ENCODE measurements at regions not wholly inside any gene's neighbourhood (a gene's known extent, or its start where the extent isn't known, plus 50 kb on each side); places are given as distances from the start of the nearest gene placed in this dataset.

DNA sequence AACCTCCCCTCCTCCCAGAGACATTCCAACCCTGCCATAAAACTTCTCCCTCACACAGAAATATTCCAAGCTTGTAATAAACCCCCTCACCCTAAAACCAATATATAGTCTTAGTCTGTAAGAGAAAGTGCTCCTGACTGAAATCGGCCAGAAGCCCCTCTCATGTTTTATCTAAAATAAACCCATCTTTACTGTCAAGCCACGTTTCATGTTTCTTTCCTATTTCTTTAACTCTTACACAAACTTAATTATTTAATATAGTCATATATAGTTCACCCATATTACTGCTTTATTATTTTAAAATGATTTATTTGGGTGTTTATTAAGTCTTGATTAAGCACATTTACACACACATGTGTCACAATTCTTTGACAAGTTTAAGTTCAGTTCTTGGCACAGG, 191.3 kb upstream of the AADAT start:
- no peaks in the 10 kb centered on the region for H3K27me3 ChIP-seq (ENCODE audit: insufficient read depth)
- no peaks in the 10 kb centered on the region for H3K79me2 ChIP-seq (replicated peaks; ENCODE audit: insufficient read depth)
- no peaks in the 10 kb centered on the region for H3F3A ChIP-seq (replicated peaks; ENCODE audit: low read depth)
- 0 out of 2 replicates have a peak, but pooled peaks cover 2% of the 10 kb centered on the region for H3K9me2 ChIP-seq (ENCODE audit: insufficient read depth)
- TF ChIP-seq STAT1 (IDR thresholded peaks at IDR 0.05; ENCODE audit: unreplicated experiment): no peak
- TF ChIP-seq, protein P1, sequence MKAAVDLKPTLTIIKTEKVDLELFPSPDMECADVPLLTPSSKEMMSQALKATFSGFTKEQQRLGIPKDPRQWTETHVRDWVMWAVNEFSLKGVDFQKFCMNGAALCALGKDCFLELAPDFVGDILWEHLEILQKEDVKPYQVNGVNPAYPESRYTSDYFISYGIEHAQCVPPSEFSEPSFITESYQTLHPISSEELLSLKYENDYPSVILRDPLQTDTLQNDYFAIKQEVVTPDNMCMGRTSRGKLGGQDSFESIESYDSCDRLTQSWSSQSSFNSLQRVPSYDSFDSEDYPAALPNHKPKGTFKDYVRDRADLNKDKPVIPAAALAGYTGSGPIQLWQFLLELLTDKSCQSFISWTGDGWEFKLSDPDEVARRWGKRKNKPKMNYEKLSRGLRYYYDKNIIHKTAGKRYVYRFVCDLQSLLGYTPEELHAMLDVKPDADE (IDR thresholded peaks at IDR 0.05): no peak
- TF ChIP-seq, protein P2, sequence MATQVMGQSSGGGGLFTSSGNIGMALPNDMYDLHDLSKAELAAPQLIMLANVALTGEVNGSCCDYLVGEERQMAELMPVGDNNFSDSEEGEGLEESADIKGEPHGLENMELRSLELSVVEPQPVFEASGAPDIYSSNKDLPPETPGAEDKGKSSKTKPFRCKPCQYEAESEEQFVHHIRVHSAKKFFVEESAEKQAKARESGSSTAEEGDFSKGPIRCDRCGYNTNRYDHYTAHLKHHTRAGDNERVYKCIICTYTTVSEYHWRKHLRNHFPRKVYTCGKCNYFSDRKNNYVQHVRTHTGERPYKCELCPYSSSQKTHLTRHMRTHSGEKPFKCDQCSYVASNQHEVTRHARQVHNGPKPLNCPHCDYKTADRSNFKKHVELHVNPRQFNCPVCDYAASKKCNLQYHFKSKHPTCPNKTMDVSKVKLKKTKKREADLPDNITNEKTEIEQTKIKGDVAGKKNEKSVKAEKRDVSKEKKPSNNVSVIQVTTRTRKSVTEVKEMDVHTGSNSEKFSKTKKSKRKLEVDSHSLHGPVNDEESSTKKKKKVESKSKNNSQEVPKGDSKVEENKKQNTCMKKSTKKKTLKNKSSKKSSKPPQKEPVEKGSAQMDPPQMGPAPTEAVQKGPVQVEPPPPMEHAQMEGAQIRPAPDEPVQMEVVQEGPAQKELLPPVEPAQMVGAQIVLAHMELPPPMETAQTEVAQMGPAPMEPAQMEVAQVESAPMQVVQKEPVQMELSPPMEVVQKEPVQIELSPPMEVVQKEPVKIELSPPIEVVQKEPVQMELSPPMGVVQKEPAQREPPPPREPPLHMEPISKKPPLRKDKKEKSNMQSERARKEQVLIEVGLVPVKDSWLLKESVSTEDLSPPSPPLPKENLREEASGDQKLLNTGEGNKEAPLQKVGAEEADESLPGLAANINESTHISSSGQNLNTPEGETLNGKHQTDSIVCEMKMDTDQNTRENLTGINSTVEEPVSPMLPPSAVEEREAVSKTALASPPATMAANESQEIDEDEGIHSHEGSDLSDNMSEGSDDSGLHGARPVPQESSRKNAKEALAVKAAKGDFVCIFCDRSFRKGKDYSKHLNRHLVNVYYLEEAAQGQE (IDR thresholded peaks at IDR 0.05; ENCODE audit: unreplicated experiment): no peak
- TF ChIP-seq EZH2phosphoT487 (IDR thresholded peaks at IDR 0.05; ENCODE audit: unreplicated experiment): no peak
- TF ChIP-seq, protein P3, sequence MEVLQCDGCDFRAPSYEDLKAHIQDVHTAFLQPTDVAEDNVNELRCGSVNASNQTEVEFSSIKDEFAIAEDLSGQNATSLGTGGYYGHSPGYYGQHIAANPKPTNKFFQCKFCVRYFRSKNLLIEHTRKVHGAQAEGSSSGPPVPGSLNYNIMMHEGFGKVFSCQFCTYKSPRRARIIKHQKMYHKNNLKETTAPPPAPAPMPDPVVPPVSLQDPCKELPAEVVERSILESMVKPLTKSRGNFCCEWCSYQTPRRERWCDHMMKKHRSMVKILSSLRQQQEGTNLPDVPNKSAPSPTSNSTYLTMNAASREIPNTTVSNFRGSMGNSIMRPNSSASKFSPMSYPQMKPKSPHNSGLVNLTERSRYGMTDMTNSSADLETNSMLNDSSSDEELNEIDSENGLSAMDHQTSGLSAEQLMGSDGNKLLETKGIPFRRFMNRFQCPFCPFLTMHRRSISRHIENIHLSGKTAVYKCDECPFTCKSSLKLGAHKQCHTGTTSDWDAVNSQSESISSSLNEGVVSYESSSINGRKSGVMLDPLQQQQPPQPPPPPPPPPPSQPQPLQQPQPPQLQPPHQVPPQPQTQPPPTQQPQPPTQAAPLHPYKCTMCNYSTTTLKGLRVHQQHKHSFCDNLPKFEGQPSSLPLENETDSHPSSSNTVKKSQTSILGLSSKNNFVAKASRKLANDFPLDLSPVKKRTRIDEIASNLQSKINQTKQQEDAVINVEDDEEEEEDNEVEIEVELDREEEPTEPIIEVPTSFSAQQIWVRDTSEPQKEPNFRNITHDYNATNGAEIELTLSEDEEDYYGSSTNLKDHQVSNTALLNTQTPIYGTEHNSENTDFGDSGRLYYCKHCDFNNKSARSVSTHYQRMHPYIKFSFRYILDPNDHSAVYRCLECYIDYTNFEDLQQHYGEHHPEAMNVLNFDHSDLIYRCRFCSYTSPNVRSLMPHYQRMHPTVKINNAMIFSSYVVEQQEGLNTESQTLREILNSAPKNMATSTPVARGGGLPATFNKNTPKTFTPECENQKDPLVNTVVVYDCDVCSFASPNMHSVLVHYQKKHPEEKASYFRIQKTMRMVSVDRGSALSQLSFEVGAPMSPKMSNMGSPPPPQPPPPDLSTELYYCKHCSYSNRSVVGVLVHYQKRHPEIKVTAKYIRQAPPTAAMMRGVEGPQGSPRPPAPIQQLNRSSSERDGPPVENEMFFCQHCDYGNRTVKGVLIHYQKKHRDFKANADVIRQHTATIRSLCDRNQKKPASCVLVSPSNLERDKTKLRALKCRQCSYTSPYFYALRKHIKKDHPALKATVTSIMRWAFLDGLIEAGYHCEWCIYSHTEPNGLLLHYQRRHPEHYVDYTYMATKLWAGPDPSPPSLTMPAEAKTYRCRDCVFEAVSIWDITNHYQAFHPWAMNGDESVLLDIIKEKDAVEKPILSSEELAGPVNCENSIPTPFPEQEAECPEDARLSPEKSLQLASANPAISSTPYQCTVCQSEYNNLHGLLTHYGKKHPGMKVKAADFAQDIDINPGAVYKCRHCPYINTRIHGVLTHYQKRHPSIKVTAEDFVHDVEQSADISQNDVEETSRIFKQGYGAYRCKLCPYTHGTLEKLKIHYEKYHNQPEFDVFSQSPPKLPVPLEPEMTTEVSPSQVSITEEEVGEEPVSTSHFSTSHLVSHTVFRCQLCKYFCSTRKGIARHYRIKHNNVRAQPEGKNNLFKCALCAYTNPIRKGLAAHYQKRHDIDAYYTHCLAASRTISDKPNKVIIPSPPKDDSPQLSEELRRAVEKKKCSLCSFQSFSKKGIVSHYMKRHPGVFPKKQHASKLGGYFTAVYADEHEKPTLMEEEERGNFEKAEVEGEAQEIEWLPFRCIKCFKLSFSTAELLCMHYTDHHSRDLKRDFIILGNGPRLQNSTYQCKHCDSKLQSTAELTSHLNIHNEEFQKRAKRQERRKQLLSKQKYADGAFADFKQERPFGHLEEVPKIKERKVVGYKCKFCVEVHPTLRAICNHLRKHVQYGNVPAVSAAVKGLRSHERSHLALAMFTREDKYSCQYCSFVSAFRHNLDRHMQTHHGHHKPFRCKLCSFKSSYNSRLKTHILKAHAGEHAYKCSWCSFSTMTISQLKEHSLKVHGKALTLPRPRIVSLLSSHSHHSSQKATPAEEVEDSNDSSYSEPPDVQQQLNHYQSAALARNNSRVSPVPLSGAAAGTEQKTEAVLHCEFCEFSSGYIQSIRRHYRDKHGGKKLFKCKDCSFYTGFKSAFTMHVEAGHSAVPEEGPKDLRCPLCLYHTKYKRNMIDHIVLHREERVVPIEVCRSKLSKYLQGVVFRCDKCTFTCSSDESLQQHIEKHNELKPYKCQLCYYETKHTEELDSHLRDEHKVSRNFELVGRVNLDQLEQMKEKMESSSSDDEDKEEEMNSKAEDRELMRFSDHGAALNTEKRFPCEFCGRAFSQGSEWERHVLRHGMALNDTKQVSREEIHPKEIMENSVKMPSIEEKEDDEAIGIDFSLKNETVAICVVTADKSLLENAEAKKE (CRISPR knock-in tag; IDR thresholded peaks at IDR 0.05): no peak
- TF ChIP-seq ZNF331 (CRISPR knock-in tag; IDR thresholded peaks at IDR 0.05; ENCODE audit: low read depth): no peak
- no peak for TF ChIP-seq JUNB (IDR thresholded peaks at IDR 0.05; ENCODE audit: unreplicated experiment)
- no peak for TF ChIP-seq ZNF114 (CRISPR knock-in tag; IDR thresholded peaks at IDR 0.05)
- no peak for TF ChIP-seq EZH2 (IDR thresholded peaks at IDR 0.05; ENCODE audit: low read depth, unreplicated experiment)
- TF ChIP-seq, protein P4, sequence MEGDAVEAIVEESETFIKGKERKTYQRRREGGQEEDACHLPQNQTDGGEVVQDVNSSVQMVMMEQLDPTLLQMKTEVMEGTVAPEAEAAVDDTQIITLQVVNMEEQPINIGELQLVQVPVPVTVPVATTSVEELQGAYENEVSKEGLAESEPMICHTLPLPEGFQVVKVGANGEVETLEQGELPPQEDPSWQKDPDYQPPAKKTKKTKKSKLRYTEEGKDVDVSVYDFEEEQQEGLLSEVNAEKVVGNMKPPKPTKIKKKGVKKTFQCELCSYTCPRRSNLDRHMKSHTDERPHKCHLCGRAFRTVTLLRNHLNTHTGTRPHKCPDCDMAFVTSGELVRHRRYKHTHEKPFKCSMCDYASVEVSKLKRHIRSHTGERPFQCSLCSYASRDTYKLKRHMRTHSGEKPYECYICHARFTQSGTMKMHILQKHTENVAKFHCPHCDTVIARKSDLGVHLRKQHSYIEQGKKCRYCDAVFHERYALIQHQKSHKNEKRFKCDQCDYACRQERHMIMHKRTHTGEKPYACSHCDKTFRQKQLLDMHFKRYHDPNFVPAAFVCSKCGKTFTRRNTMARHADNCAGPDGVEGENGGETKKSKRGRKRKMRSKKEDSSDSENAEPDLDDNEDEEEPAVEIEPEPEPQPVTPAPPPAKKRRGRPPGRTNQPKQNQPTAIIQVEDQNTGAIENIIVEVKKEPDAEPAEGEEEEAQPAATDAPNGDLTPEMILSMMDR (conservative IDR thresholded peaks at IDR 0.05; ENCODE audit: low read depth in 2 of 2): no peak
- TF ChIP-seq CREB1 (CRISPR knock-in tag; IDR thresholded peaks at IDR 0.05; ENCODE audit: low read depth): no peak
- no peak for TF ChIP-seq POLR2AphosphoS5 (IDR thresholded peaks at IDR 0.05; ENCODE audit: low read depth)
- no peak for TF ChIP-seq NANOG (IDR thresholded peaks at IDR 0.05; ENCODE audit: borderline replicate concordance)
- no peak for ATAC-seq
- Mint-ChIP-seq H3K27me3 (ENCODE audit: insufficient read depth, low read depth, poor library complexity) (peaks cover 4% of the 10 kb centered on the region), H3K27ac (no peak overlapping the region), H3K9me3 (peaks cover 48% of the 10 kb centered on the region), H3K4me1 (no peaks in the 10 kb centered on the region), H3K36me3 (ENCODE audit: low read depth) (peaks cover 38% of the 10 kb centered on the region), H3K4me3 (no peak overlapping the region)
- H3K4me1 ChIP-seq (ENCODE audit: insufficient read depth): no peaks in the 10 kb centered on the region
- H3K36me3 ChIP-seq (ENCODE audit: insufficient read depth): peaks cover 14% of the 10 kb centered on the region
- H3K4me3 ChIP-seq: no peak overlapping the region
- DNase-seq (ENCODE audit: low spot score): no peak
- no peak overlapping the region for H3K27ac ChIP-seq (ENCODE audit: low read depth)
- no peak overlapping the region for H2AFZ ChIP-seq
- H3K4me2 ChIP-seq: no peak overlapping the region
- H4K20me1 ChIP-seq (replicated peaks; ENCODE audit: insufficient read depth): no peaks in the 10 kb centered on the region

All from GM23338 (cell line).